NCI-H146 treated with DMSO at 0.1 percent for 48 hours (cell line): ENCODE measurements at regions not wholly inside any gene's neighbourhood (a gene's known extent, or its start where the extent isn't known, plus 50 kb on each side); places are given as distances from the start of the nearest gene placed in this dataset.
A peak's percentile ranks its signal among the peaks of the same experiment; 100 is the strongest.

Experiments
- DNase-seq: peaks from one replicate; lab custom pipeline; 2025; ENCODE audit not compliant: unreplicated experiment; lab: John Stamatoyannopoulos, UW

GRCh38 chr3:147843331-147843730 is 434.2 kb downstream of the ZIC1 start:
- no peak for DNase-seq

GRCh38 chr3:147846293-147846692 is 437.1 kb downstream of the ZIC1 start:
- no peak for DNase-seq

- DNase-seq = no peak
Observed at GRCh38 chr3:147846854-147847478, 437.8 kb downstream of the ZIC1 start.

GRCh38 chr3:147851062-147851461 is 441.9 kb downstream of the ZIC1 start:
- no peak for DNase-seq

- DNase-seq = no peak
Observed at GRCh38 chr3:147854542-147854941, 445.4 kb downstream of the ZIC1 start.

GRCh38 chr3:147864754-147865354 is 455.7 kb downstream of the ZIC1 start:
- DNase-seq = no peak

- DNase-seq = no peak
Observed at GRCh38 chr3:147866561-147866960, 457.4 kb downstream of the ZIC1 start.

GRCh38 chr3:147872568-147872967 is 463.4 kb downstream of the ZIC1 start:
- DNase-seq = no peak

- DNase-seq = peak; percentile 23
Observed at GRCh38 chr3:147875498-147875897, 466.3 kb downstream of the ZIC1 start.

GRCh38 chr3:147881933-147882332 is 472.8 kb downstream of the ZIC1 start:
- DNase-seq = no peak

- no peak for DNase-seq
Observed at GRCh38 chr3:147886879-147887278, 477.7 kb downstream of the ZIC1 start.

GRCh38 chr3:147887797-147888196 is 478.6 kb downstream of the ZIC1 start:
- DNase-seq = no peak

- DNase-seq = no peak
Observed at GRCh38 chr3:147890114-147890513, 480.9 kb downstream of the ZIC1 start.

GRCh38 chr3:147895509-147895908 is 486.3 kb downstream of the ZIC1 start:
- no peak for DNase-seq

- no peak for DNase-seq
Observed at GRCh38 chr3:147900851-147901250, 491.7 kb downstream of the ZIC1 start.

- no peak for DNase-seq
Observed at GRCh38 chr3:147903026-147903425, 493.9 kb downstream of the ZIC1 start.

GRCh38 chr3:147904421-147904820 is 495.3 kb downstream of the ZIC1 start:
- no peak for DNase-seq

GRCh38 chr3:147906285-147906684 is 497.1 kb downstream of the ZIC1 start:
- DNase-seq = no peak

- no peak for DNase-seq
Observed at GRCh38 chr3:147914532-147914931, 505.4 kb downstream of the ZIC1 start.

GRCh38 chr3:147915057-147915456 is 505.9 kb downstream of the ZIC1 start:
- no peak for DNase-seq

- DNase-seq = no peak
Observed at GRCh38 chr3:147919496-147919895, 510.3 kb downstream of the ZIC1 start.

- no peak for DNase-seq
Observed at GRCh38 chr3:147921051-147921450, 511.9 kb downstream of the ZIC1 start.

GRCh38 chr3:147924755-147925154 is 515.6 kb downstream of the ZIC1 start:
- DNase-seq = no peak
